Right atrium auricular region (tissue), 2 donors: ENCODE measurements at regions not wholly inside any gene's neighbourhood (a gene's known extent, or its start where the extent isn't known, plus 50 kb on each side); places are given as distances from the start of the nearest gene placed in this dataset.
A peak's percentile ranks its signal among the peaks of the same experiment; 100 is the strongest.
"Not testable (repeated sequence)": the region's sequence is repeated elsewhere in the genome, so short reads cannot be mapped to it uniquely, and the experiment has no call there.

Experiments used
- DNase-seq: peaks from one replicate; pipeline ENCODE4 v3.0.0-alpha.2; 2019; ENCODE audit warnings: low spot score
- H3K27ac ChIP-seq, 2 donors: fragments of 200-600 bp; sonication (generic); 1 replicate in 1 of 2; 2 replicates in 1 of 2; pipeline ENCODE4 v1.5.1; 2016 to 2019
- H3K27me3 ChIP-seq, 2 donors: fragments of 200-600 bp; sonication (generic); one replicate each; pipeline versions ENCODE4 v1.5.1 to v1.6.0; 2017 to 2019
- H3K36me3 ChIP-seq: fragments of 200-600 bp; sonication (generic); one replicate; pipeline ENCODE4 v1.5.1; 2016
- H3K4me1 ChIP-seq, 2 donors: fragments of 200-600 bp; sonication (generic); one replicate each; pipeline versions ENCODE4 v1.5.1 to v1.6.0; 2017 to 2019
- H3K4me3 ChIP-seq, 2 donors: fragments of 200-600 bp; sonication (generic); 1 replicate in 1 of 2; 2 replicates in 1 of 2; pipeline ENCODE4 v1.5.1; 2017 to 2019; ENCODE audit warnings: mild to moderate bottlenecking in 1 of 2, moderate library complexity in 1 of 2
- H3K9me3 ChIP-seq, 2 donors: fragments of 200-600 bp; sonication (generic); one replicate each; pipeline ENCODE4 v1.5.1; 2019
- TF ChIP-seq, protein P1 (sequence below), 2 donors: fragments of 200-600 bp; sonication (generic); IDR thresholded peaks; one replicate each; pipeline ENCODE4 v1.5.1; 2019; ENCODE audit warnings: antibody characterized with exemption in 2 of 2

GRCh38 chr19:28612275-28612769 lies 600.6 kb downstream of the UQCRFS1 start:
- no peak overlapping the region for H3K4me3 ChIP-seq
- no peaks in the 10 kb centered on the region for H3K27me3 ChIP-seq
- peak; percentile 18 for DNase-seq
- H3K36me3 ChIP-seq = no peaks in the 10 kb centered on the region
- H3K4me1 ChIP-seq = no peaks in the 10 kb centered on the region
- TF ChIP-seq, protein P1, sequence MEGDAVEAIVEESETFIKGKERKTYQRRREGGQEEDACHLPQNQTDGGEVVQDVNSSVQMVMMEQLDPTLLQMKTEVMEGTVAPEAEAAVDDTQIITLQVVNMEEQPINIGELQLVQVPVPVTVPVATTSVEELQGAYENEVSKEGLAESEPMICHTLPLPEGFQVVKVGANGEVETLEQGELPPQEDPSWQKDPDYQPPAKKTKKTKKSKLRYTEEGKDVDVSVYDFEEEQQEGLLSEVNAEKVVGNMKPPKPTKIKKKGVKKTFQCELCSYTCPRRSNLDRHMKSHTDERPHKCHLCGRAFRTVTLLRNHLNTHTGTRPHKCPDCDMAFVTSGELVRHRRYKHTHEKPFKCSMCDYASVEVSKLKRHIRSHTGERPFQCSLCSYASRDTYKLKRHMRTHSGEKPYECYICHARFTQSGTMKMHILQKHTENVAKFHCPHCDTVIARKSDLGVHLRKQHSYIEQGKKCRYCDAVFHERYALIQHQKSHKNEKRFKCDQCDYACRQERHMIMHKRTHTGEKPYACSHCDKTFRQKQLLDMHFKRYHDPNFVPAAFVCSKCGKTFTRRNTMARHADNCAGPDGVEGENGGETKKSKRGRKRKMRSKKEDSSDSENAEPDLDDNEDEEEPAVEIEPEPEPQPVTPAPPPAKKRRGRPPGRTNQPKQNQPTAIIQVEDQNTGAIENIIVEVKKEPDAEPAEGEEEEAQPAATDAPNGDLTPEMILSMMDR (IDR thresholded peaks at IDR 0.05) = no peak
- H3K27ac ChIP-seq = no peak overlapping the region
- peaks cover 0 to 11% of the 10 kb centered on the region in 2 donors for H3K9me3 ChIP-seq

- not testable (repeated sequence) for H3K4me3 ChIP-seq, H3K27me3 ChIP-seq, H3K27ac ChIP-seq, DNase-seq, H3K36me3 ChIP-seq, H3K4me1 ChIP-seq
- peaks cover 0 to 11% of the 10 kb centered on the region in 2 donors for H3K9me3 ChIP-seq
These were observed 601.6 kb downstream of the UQCRFS1 start for GRCh38 chr19:28611227-28611914.

GRCh38 chr19:28610731-28611130 lies 602.2 kb downstream of the UQCRFS1 start:
- H3K9me3 ChIP-seq = peaks cover 0 to 11% of the 10 kb centered on the region in 2 donors
- no peaks in the 10 kb centered on the region for H3K4me1 ChIP-seq
- H3K27me3 ChIP-seq = no peaks in the 10 kb centered on the region
- DNase-seq = peak; percentile 11
- no peak overlapping the region for H3K4me3 ChIP-seq
- H3K27ac ChIP-seq = no peak overlapping the region
- TF ChIP-seq, protein P1 (IDR thresholded peaks at IDR 0.05) = no peak
- no peaks in the 10 kb centered on the region for H3K36me3 ChIP-seq

GRCh38 chr19:28609944-28610343 lies 603.0 kb downstream of the UQCRFS1 start:
- Histone ChIP-seq H3K4me3 (no peak overlapping the region), H3K4me1 (no peaks in the 10 kb centered on the region), H3K9me3 (peaks cover 0 to 5% of the 10 kb centered on the region in 2 donors), H3K27ac (no peak overlapping the region), H3K36me3 (no peaks in the 10 kb centered on the region), H3K27me3 (no peaks in the 10 kb centered on the region)
- TF ChIP-seq, protein P1 (IDR thresholded peaks at IDR 0.05) = no peak
- DNase-seq = peak; percentile 30

GRCh38 chr19:28609091-28609755 lies 603.7 kb downstream of the UQCRFS1 start:
- no peak overlapping the region for H3K4me3 ChIP-seq
- no peaks in the 10 kb centered on the region for H3K9me3 ChIP-seq
- no peaks in the 10 kb centered on the region for H3K36me3 ChIP-seq
- DNase-seq = peak; percentile 7
- TF ChIP-seq, protein P1 (IDR thresholded peaks at IDR 0.05) = no peak
- no peaks in the 10 kb centered on the region for H3K27me3 ChIP-seq
- H3K4me1 ChIP-seq = no peaks in the 10 kb centered on the region
- H3K27ac ChIP-seq = no peak overlapping the region

DNA sequence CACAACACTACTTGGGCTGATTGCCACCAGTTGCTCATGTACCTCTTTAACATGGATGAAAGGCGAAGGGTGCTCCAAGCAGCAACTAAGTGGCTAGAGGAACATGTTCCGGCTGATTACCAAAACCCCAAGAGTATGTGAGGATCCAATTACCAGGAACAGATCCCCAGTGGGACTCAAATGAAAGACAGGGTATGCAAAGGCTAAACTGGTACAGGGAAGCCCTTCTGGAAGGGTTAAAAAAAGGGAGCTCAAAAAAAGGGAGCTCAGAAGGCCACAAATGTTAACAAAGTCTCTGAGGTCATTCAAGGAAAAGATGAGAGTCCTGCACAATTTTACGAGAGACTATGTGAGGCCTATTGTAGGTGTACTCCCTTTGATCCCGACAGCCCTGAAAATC lies 604.7 kb downstream of the UQCRFS1 start:
- H3K4me1 ChIP-seq = no peaks in the 10 kb centered on the region
- no peaks in the 10 kb centered on the region for H3K36me3 ChIP-seq
- H3K9me3 ChIP-seq = no peaks in the 10 kb centered on the region
- H3K4me3 ChIP-seq = no peak overlapping the region
- TF ChIP-seq, protein P1 (IDR thresholded peaks at IDR 0.05) = no peak
- no peaks in the 10 kb centered on the region for H3K27me3 ChIP-seq
- H3K27ac ChIP-seq = no peak overlapping the region
- peak; percentile 7 for DNase-seq
